ENCODE measurements at regions not wholly inside any gene's neighbourhood (a gene's known extent, or its start where the extent isn't known, plus 50 kb on each side); places are given as distances from the start of the nearest gene placed in this dataset.

- DNase-seq: peak in 1 of 3 donors; percentile 20
- WGBS, 2 donors: 44 to 68% methylated on average over 2 of the region's 2 CpGs
- Histone ChIP-seq H3K9me3 (ENCODE audit: control insufficient read depth in 4 of 4, insufficient read depth in 3 of 4, low read length in 3 of 4) (no peaks in the 10 kb centered on the region), H3K36me3 (ENCODE audit: control insufficient read depth in 4 of 4, insufficient read depth in 4 of 4, low read length in 4 of 4) (no peaks in the 10 kb centered on the region), H3K27ac (ENCODE audit: low read depth in 1 of 2, low read length in 1 of 2) (no peak overlapping the region), H3K27me3 (ENCODE audit: control insufficient read depth in 3 of 3, insufficient read depth in 3 of 3, low read length in 2 of 3) (no peaks in the 10 kb centered on the region), H3K4me1 (ENCODE audit: control insufficient read depth in 5 of 5, insufficient read depth in 5 of 5, low read length in 5 of 5) (no peaks in the 10 kb centered on the region), H3K4me3 (no peak overlapping the region), H3K9ac (ENCODE audit: insufficient read depth in 1 of 2, low read length in 2 of 2) (no peak overlapping the region)
- no peak for TF ChIP-seq CTCF (IDR thresholded peaks at IDR 0.05; ENCODE audit: control extremely low read depth, extremely low read depth)
- no peak for ATAC-seq (ENCODE audit: insufficient read depth, low FRiP score)
These were observed 200.1 kb upstream of the DAB2 start for GRCh38 chr5:39624890-39625289.

GRCh38 chr5:39624268-39624886 lies 199.6 kb upstream of the DAB2 start:
- Histone ChIP-seq H3K36me3 (ENCODE audit: control insufficient read depth in 4 of 4, insufficient read depth in 4 of 4, low read length in 4 of 4) (no peaks in the 10 kb centered on the region), H3K9me3 (ENCODE audit: control insufficient read depth in 4 of 4, insufficient read depth in 3 of 4, low read length in 3 of 4) (no peaks in the 10 kb centered on the region), H3K9ac (ENCODE audit: insufficient read depth in 1 of 2, low read length in 2 of 2) (no peak overlapping the region), H3K27ac (ENCODE audit: low read depth in 1 of 2, low read length in 1 of 2) (no peak overlapping the region), H3K27me3 (ENCODE audit: control insufficient read depth in 3 of 3, insufficient read depth in 3 of 3, low read length in 2 of 3) (no peaks in the 10 kb centered on the region), H3K4me3 (no peak overlapping the region), H3K4me1 (ENCODE audit: control insufficient read depth in 5 of 5, insufficient read depth in 5 of 5, low read length in 5 of 5) (no peaks in the 10 kb centered on the region)
- DNase-seq (peak; percentile 18 to 55 (median 35)), ATAC-seq (ENCODE audit: insufficient read depth, low FRiP score) (no peak)
- TF ChIP-seq CTCF (IDR thresholded peaks at IDR 0.05; ENCODE audit: control extremely low read depth, extremely low read depth): no peak
- WGBS, 2 donors: 55 to 81% methylated on average over 1 of the region's 1 CpG

GRCh38 chr5:39623291-39623865 lies 198.6 kb upstream of the DAB2 start:
- no peak overlapping the region for H3K4me3 ChIP-seq
- H3K36me3 ChIP-seq (ENCODE audit: control insufficient read depth in 4 of 4, insufficient read depth in 4 of 4, low read length in 4 of 4): no peaks in the 10 kb centered on the region
- H3K9me3 ChIP-seq (ENCODE audit: control insufficient read depth in 4 of 4, insufficient read depth in 3 of 4, low read length in 3 of 4): no peaks in the 10 kb centered on the region
- no peak overlapping the region for H3K9ac ChIP-seq (ENCODE audit: insufficient read depth in 1 of 2, low read length in 2 of 2)
- no peak for DNase-seq
- 95 to 98% methylated on average over 5 of the region's 5 CpGs for WGBS, 2 donors
- no peak overlapping the region for H3K27ac ChIP-seq (ENCODE audit: low read depth in 1 of 2, low read length in 1 of 2)
- no peaks in the 10 kb centered on the region for H3K27me3 ChIP-seq (ENCODE audit: control insufficient read depth in 3 of 3, insufficient read depth in 3 of 3, low read length in 2 of 3)
- no peak for ATAC-seq (ENCODE audit: insufficient read depth, low FRiP score)
- no peak for TF ChIP-seq CTCF (IDR thresholded peaks at IDR 0.05; ENCODE audit: control extremely low read depth, extremely low read depth)
- H3K4me1 ChIP-seq (ENCODE audit: control insufficient read depth in 5 of 5, insufficient read depth in 5 of 5, low read length in 5 of 5): peaks cover 0 to 3% (median 0%) of the 10 kb centered on the region in 5 donors
